Stimulated activated CD4-positive, alpha-beta T cell treated with anti-CD3 and anti-CD28 coated beads, Interleukin-15, amount 100 ng/mL, for 24 hours (primary cell): ENCODE measurements at regions not wholly inside any gene's neighbourhood (a gene's known extent, or its start where the extent isn't known, plus 50 kb on each side); places are given as distances from the start of the nearest gene placed in this dataset.
A peak's percentile ranks its signal among the peaks of the same experiment; 100 is the strongest.

Experiments
- DNase-seq: peaks from one replicate; pipeline ENCODE4 v3.0.0-alpha.2; 2020

- no peak for DNase-seq
Measured at GRCh38 chr12:124489220-124489619, 78.2 kb downstream of the NCOR2 start.

- no peak for DNase-seq
Measured at GRCh38 chr12:124488520-124488919, 78.9 kb downstream of the NCOR2 start.

GRCh38 chr12:124487834-124488165 lies 79.6 kb downstream of the NCOR2 start:
- DNase-seq: no peak

- DNase-seq: no peak
Measured at GRCh38 chr12:124487066-124487833, 80.2 kb downstream of the NCOR2 start.

- DNase-seq: no peak
Measured at GRCh38 chr12:124486346-124486963, 81.0 kb downstream of the NCOR2 start.

GRCh38 chr12:124485371-124485770 lies 82.0 kb downstream of the NCOR2 start:
- DNase-seq: no peak

GRCh38 chr12:124484526-124484953 lies 82.9 kb downstream of the NCOR2 start:
- peak; percentile 41 for DNase-seq

GRCh38 chr12:124484067-124484466 lies 83.3 kb downstream of the NCOR2 start:
- peak; percentile 23 for DNase-seq

GRCh38 chr12:124482901-124483799 lies 84.3 kb downstream of the NCOR2 start:
- no peak for DNase-seq

GRCh38 chr12:124482567-124482893 lies 84.9 kb downstream of the NCOR2 start:
- no peak for DNase-seq

- DNase-seq: no peak
Measured at GRCh38 chr12:124481772-124482566, 85.4 kb downstream of the NCOR2 start.

GRCh38 chr12:124481257-124481750 lies 86.1 kb downstream of the NCOR2 start:
- no peak for DNase-seq

GRCh38 chr12:124480469-124481256 lies 86.7 kb downstream of the NCOR2 start:
- peak; percentile 70 for DNase-seq

- DNase-seq: no peak
Measured at GRCh38 chr12:124479680-124480468, 87.5 kb downstream of the NCOR2 start.

GRCh38 chr12:124478985-124479645 lies 88.3 kb downstream of the NCOR2 start:
- DNase-seq: no peak

GRCh38 chr12:124478416-124478815 lies 89.0 kb downstream of the NCOR2 start:
- no peak for DNase-seq

GRCh38 chr12:124477107-124477915 lies 90.1 kb downstream of the NCOR2 start:
- peak; percentile 24 for DNase-seq

GRCh38 chr12:124476011-124476400 lies 91.4 kb downstream of the NCOR2 start:
- DNase-seq: no peak

GRCh38 chr12:124475295-124476010 lies 92.0 kb downstream of the NCOR2 start:
- no peak for DNase-seq
